Karpas-422 (cell line): ENCODE measurements at regions not wholly inside any gene's neighbourhood (a gene's known extent, or its start where the extent isn't known, plus 50 kb on each side); places are given as distances from the start of the nearest gene placed in this dataset.
A peak's percentile ranks its signal among the peaks of the same experiment; 100 is the strongest.

Experiments used
- DNase-seq: peaks from one replicate; pipeline ENCODE4 v3.0.0-alpha.2; 2015
- H2AFZ ChIP-seq: fragments of 200-600 bp; sonication (generic); 2 replicates; pipeline ENCODE4 v1.6.1; 2014; ENCODE audit warnings: antibody characterized with exemption, low read length, mixed read lengths
- H3K27ac ChIP-seq: fragments of 200-600 bp; sonication (generic); 2 replicates; pipeline ENCODE4 v1.5.1; 2014; ENCODE audit warnings: mild to moderate bottlenecking, low read length, moderate library complexity
- H3K27me3 ChIP-seq: fragments of 200-600 bp; sonication (generic); 2 replicates; pipeline ENCODE4 v1.6.1; 2014; ENCODE audit warnings: low read length, mixed read lengths
- H3K36me3 ChIP-seq: fragments of 200-600 bp; sonication (generic); 2 replicates; pipeline ENCODE4 v1.6.1; 2014; ENCODE audit warnings: low read length, mixed read lengths; ENCODE audit not compliant: insufficient read depth
- H3K4me1 ChIP-seq: fragments of 200-600 bp; sonication (generic); 2 replicates; pipeline ENCODE4 v1.6.1; 2014; ENCODE audit warnings: mild to moderate bottlenecking, low read length, mixed read lengths
- H3K4me2 ChIP-seq: fragments of 200-600 bp; sonication (generic); 2 replicates; pipeline ENCODE4 v1.6.1; 2014; ENCODE audit warnings: low read length, low read depth, mild to moderate bottlenecking; ENCODE audit not compliant: poor library complexity, severe bottlenecking
- H3K4me3 ChIP-seq: fragments of 200-600 bp; sonication (generic); 2 replicates; pipeline ENCODE4 v1.5.1; 2014; ENCODE audit warnings: mild to moderate bottlenecking, antibody characterized with exemption, low read length, mixed read lengths
- H3K79me2 ChIP-seq: fragments of 200-600 bp; sonication (generic); 2 replicates; pipeline ENCODE4 v1.6.1; 2014; ENCODE audit warnings: mild to moderate bottlenecking, low read length, mixed read lengths
- H3K9ac ChIP-seq: fragments of 200-600 bp; sonication (generic); 2 replicates; pipeline ENCODE4 v1.6.0; 2014; ENCODE audit warnings: low read length
- H3K9me2 ChIP-seq: fragments of 200-600 bp; sonication (generic), shearing (Covaris generic); replicated peaks from 2 replicates; pipeline ENCODE4 v1.6.0; 2014; ENCODE audit warnings: mild to moderate bottlenecking, low read length, moderate library complexity; ENCODE audit not compliant: insufficient read depth
- H3K9me3 ChIP-seq: fragments of 300-700, 200-600 bp; sonication (generic); 2 replicates; pipeline ENCODE4 v1.6.1; 2014; ENCODE audit warnings: low read length, mixed read lengths
- H4K20me1 ChIP-seq: fragments of 200-600 bp; sonication (generic); 2 replicates; pipeline ENCODE4 v1.6.1; 2014; ENCODE audit warnings: mild to moderate bottlenecking, antibody characterized with exemption, low read length, low read depth; ENCODE audit not compliant: insufficient read depth

DNA sequence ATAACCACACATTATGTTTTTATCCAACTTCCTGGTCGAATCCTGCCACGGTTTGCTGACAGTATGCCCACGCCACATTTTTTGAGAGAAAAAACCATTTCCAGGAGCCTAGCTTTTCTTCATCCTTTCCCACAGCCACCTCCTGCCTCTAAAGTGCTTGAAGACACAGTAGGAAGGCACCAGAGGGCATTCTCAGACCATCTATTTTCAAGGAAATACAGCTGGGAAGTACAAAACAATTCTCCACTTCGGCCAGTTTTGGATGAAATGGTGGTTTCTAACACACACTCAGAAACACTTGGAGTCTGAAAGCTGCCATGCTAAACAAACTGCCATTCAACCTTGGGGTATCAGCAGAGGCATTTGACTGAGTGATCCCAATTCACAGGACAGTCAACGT is 86.3 kb upstream of the RPS23 start:
- Histone ChIP-seq H2AFZ (no peak overlapping the region), H3K4me2 (no peak overlapping the region), H3K9ac (no peak overlapping the region)

DNA sequence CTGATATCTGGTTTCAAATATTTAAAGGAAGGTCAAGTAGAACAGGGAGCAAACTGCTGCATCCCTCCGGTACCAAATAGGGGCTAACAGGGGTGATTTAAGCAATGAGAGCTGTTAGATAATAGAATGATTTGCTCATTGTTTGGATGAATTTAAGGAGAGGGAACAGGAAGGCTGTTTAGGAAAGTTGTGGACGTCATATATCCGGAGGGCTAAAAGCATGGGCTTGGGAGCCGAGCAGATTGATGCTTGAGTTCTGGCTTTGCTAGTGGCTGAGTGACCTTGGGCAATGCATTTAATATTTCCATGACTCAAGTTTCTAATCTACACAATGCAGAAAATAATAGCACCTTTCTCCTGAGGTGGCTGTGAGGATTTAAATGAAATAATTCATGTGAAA is 85.4 kb upstream of the RPS23 start:
- Histone ChIP-seq H3K4me3 (no peak overlapping the region), H3K79me2 (no peaks in the 10 kb centered on the region), H3K36me3 (no peaks in the 10 kb centered on the region), H3K27me3 (no peaks in the 10 kb centered on the region), H4K20me1 (no peaks in the 10 kb centered on the region), H3K9me2 (no peaks in the 10 kb centered on the region), H3K27ac (no peak overlapping the region), H3K4me2 (no peak overlapping the region), H3K4me1 (no peaks in the 10 kb centered on the region), H3K9me3 (no peaks in the 10 kb centered on the region), H3K9ac (no peak overlapping the region), H2AFZ (no peak overlapping the region)
- DNase-seq: no peak

More for the DNA sequence above, 86.3 kb upstream of the RPS23 start:
- H3K27me3 ChIP-seq: no peaks in the 10 kb centered on the region
- no peak overlapping the region for H3K4me3 ChIP-seq
- no peaks in the 10 kb centered on the region for H3K9me2 ChIP-seq
- no peaks in the 10 kb centered on the region for H3K79me2 ChIP-seq
- no peaks in the 10 kb centered on the region for H3K4me1 ChIP-seq
- no peaks in the 10 kb centered on the region for H3K9me3 ChIP-seq
- DNase-seq: no peak
- H3K27ac ChIP-seq: no peak overlapping the region
- H4K20me1 ChIP-seq: no peaks in the 10 kb centered on the region
- H3K36me3 ChIP-seq: no peaks in the 10 kb centered on the region

GRCh38 chr5:82362636-82363035 is 84.5 kb upstream of the RPS23 start:
- H3K36me3 ChIP-seq: no peaks in the 10 kb centered on the region
- H3K9me3 ChIP-seq: no peaks in the 10 kb centered on the region
- no peaks in the 10 kb centered on the region for H3K9me2 ChIP-seq
- no peak overlapping the region for H3K27ac ChIP-seq
- no peak overlapping the region for H3K4me2 ChIP-seq
- no peaks in the 10 kb centered on the region for H4K20me1 ChIP-seq
- H3K27me3 ChIP-seq: no peaks in the 10 kb centered on the region
- no peak overlapping the region for H3K9ac ChIP-seq
- no peaks in the 10 kb centered on the region for H3K79me2 ChIP-seq
- no peak overlapping the region for H2AFZ ChIP-seq
- no peak overlapping the region for H3K4me3 ChIP-seq
- no peaks in the 10 kb centered on the region for H3K4me1 ChIP-seq
- peak; percentile 33 for DNase-seq

GRCh38 chr5:82360022-82360421 is 81.9 kb upstream of the RPS23 start:
- no peak overlapping the region for H3K9ac ChIP-seq
- H3K9me3 ChIP-seq: no peaks in the 10 kb centered on the region
- no peaks in the 10 kb centered on the region for H4K20me1 ChIP-seq
- H3K27ac ChIP-seq: no peak overlapping the region
- no peak overlapping the region for H3K4me2 ChIP-seq
- DNase-seq: no peak
- H3K4me1 ChIP-seq: no peaks in the 10 kb centered on the region
- H3K9me2 ChIP-seq: no peaks in the 10 kb centered on the region
- no peaks in the 10 kb centered on the region for H3K27me3 ChIP-seq
- no peak overlapping the region for H3K4me3 ChIP-seq
- H3K36me3 ChIP-seq: no peaks in the 10 kb centered on the region
- no peaks in the 10 kb centered on the region for H3K79me2 ChIP-seq
- no peak overlapping the region for H2AFZ ChIP-seq

DNA sequence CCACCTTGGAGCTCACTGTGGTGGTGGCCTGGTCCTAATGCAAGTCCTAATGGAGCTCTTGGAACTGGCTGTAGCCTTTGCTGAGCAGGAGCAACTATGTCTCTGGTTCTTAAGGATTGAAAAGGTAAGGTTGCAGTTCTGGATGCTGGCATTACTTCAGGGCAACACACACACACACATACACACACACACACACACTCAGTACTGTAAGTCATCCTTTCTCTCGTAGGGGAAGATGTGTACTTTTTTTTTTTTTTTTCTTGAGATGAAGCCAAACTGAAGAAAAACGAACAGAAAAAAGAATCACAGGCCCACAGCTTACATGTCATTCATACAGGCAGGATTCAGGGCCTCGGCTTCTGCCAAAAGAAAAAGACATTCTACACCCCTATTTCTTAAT is 81.1 kb upstream of the RPS23 start:
- no peak for DNase-seq
- Histone ChIP-seq H4K20me1 (no peaks in the 10 kb centered on the region), H3K4me2 (no peak overlapping the region), H3K36me3 (no peaks in the 10 kb centered on the region), H3K9me2 (no peaks in the 10 kb centered on the region), H3K4me1 (no peaks in the 10 kb centered on the region), H3K79me2 (no peaks in the 10 kb centered on the region), H3K4me3 (no peak overlapping the region), H3K9me3 (no peaks in the 10 kb centered on the region), H3K9ac (no peak overlapping the region), H3K27ac (no peak overlapping the region), H2AFZ (no peak overlapping the region), H3K27me3 (no peaks in the 10 kb centered on the region)

- Histone ChIP-seq H3K9ac (no peak overlapping the region), H3K27ac (no peak overlapping the region), H4K20me1 (no peaks in the 10 kb centered on the region), H3K27me3 (no peaks in the 10 kb centered on the region), H3K36me3 (no peaks in the 10 kb centered on the region), H3K79me2 (no peaks in the 10 kb centered on the region), H3K9me3 (no peaks in the 10 kb centered on the region), H2AFZ (no peak overlapping the region), H3K4me1 (no peaks in the 10 kb centered on the region), H3K9me2 (no peaks in the 10 kb centered on the region), H3K4me2 (no peak overlapping the region), H3K4me3 (no peak overlapping the region)
- no peak for DNase-seq
Measured at GRCh38 chr5:82358457-82358856, 80.3 kb upstream of the RPS23 start.

GRCh38 chr5:82356808-82357671 is 78.9 kb upstream of the RPS23 start:
- no peak overlapping the region for H3K9ac ChIP-seq
- no peak overlapping the region for H3K4me3 ChIP-seq
- H3K4me1 ChIP-seq: no peaks in the 10 kb centered on the region
- no peak overlapping the region for H3K27ac ChIP-seq
- H3K79me2 ChIP-seq: no peaks in the 10 kb centered on the region
- no peak overlapping the region for H3K4me2 ChIP-seq
- H4K20me1 ChIP-seq: no peaks in the 10 kb centered on the region
- no peak overlapping the region for H2AFZ ChIP-seq
- H3K27me3 ChIP-seq: no peaks in the 10 kb centered on the region
- H3K36me3 ChIP-seq: no peaks in the 10 kb centered on the region
- H3K9me3 ChIP-seq: no peaks in the 10 kb centered on the region
- H3K9me2 ChIP-seq: no peaks in the 10 kb centered on the region
- DNase-seq: no peak

DNA sequence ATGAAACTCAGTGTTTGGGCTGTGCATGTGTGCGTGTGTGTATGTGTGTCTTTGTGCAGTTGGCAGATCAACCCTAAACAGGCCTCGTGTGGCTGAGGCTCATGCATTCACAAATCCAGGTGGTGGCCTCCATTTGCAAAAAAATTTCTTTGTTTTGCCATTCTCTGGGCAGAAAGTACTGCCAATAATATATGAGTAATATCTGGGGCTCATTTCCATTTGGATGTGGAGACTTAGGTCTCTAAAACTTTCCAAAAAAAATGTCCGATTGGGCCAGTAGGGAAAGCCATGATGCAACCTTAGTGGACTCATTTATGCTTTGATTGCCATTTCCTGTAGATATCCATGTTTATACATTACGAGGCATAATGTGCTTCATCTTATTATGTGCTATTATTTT is 77.9 kb upstream of the RPS23 start:
- DNase-seq: no peak
- Histone ChIP-seq H2AFZ (no peak overlapping the region), H3K4me2 (no peak overlapping the region), H3K4me1 (no peaks in the 10 kb centered on the region), H3K27ac (no peak overlapping the region), H3K79me2 (no peaks in the 10 kb centered on the region), H3K9ac (no peak overlapping the region), H3K36me3 (no peaks in the 10 kb centered on the region), H3K4me3 (no peak overlapping the region), H3K9me3 (no peaks in the 10 kb centered on the region), H3K27me3 (no peaks in the 10 kb centered on the region), H3K9me2 (no peaks in the 10 kb centered on the region), H4K20me1 (no peaks in the 10 kb centered on the region)
